ENCODE measurements at regions not wholly inside any gene's neighbourhood (a gene's known extent, or its start where the extent isn't known, plus 50 kb on each side); places are given as distances from the start of the nearest gene placed in this dataset.

DNA sequence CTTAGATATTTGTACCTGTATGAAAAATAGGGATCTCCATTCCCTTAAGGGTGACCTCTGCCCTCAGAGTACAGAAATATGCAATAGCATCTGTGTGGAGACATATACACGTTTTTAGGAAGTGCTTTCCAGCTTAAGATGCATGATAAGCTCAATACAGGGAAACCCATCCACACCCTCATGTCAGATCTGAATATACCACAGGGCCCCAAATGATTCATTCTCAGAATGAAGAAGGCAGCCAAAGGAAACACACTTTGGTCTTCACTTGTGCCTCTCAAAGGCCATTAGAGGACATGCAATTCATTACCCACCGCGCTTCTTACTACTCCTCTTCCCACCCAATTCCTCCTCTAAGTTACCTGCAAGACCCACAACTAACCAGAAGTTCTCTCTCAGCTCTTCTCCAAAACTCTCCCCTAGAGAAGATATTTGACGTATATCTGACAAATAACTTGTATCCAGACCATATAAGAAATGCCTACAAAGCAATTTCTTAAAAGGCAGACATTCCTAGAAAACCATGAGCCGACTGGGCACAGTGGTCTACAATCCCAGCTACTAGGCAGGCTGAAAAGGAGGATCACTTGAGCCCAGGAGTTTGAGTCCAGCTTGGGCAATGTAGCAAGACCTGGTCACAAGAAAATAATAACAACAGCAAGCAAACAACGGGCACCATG is 103.0 kb downstream of the OAT start:
- TF ChIP-seq, protein P1, sequence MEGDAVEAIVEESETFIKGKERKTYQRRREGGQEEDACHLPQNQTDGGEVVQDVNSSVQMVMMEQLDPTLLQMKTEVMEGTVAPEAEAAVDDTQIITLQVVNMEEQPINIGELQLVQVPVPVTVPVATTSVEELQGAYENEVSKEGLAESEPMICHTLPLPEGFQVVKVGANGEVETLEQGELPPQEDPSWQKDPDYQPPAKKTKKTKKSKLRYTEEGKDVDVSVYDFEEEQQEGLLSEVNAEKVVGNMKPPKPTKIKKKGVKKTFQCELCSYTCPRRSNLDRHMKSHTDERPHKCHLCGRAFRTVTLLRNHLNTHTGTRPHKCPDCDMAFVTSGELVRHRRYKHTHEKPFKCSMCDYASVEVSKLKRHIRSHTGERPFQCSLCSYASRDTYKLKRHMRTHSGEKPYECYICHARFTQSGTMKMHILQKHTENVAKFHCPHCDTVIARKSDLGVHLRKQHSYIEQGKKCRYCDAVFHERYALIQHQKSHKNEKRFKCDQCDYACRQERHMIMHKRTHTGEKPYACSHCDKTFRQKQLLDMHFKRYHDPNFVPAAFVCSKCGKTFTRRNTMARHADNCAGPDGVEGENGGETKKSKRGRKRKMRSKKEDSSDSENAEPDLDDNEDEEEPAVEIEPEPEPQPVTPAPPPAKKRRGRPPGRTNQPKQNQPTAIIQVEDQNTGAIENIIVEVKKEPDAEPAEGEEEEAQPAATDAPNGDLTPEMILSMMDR (IDR thresholded peaks at IDR 0.05) = no peak
- no peak for TF ChIP-seq POLR2A (IDR thresholded peaks at IDR 0.05)
- TF ChIP-seq EP300 (IDR thresholded peaks at IDR 0.05) = no peak
